Endothelial cell of umbilical vein (primary cell): ENCODE measurements at regions not wholly inside any gene's neighbourhood (a gene's known extent, or its start where the extent isn't known, plus 50 kb on each side); places are given as distances from the start of the nearest gene placed in this dataset.
"Not testable (repeated sequence)": the region's sequence is repeated elsewhere in the genome, so short reads cannot be mapped to it uniquely, and the experiment has no call there.

Experiments
- BruUV-seq: library from RNA; stranded (reverse); fragments of 400-500 nt; replicated peaks from 2 replicates; lab custom pipeline; 2021; lab: Mats Ljungman, UMichigan
- CTCF ChIA-PET: fragments of 300-600, 350-600 bp; sonication (Branson Sonifier 250); formaldehyde crosslinking; loops from one replicate; lab custom pipeline; 2021; ENCODE audit warnings: antibody characterized with exemption, inconsistent platforms; lab: Charles Lee
- POLR2A ChIA-PET: fragments of 300-600, 350-600 bp; sonication (Branson Sonifier 250); formaldehyde crosslinking; loops from one replicate; lab custom pipeline; 2021; ENCODE audit warnings: antibody characterized with exemption, inconsistent platforms; lab: Charles Lee
- DNase-seq: peaks from one replicate; pipeline ENCODE4 v3.0.0-alpha.2; 2011; ENCODE audit warnings: low read depth, low spot score
- FAIRE-seq: peaks from 2 replicates; lab custom pipeline; 2011; peaks lifted over from hg19 to GRCh38; lab: Jason Lieb, UNC
- H2AFZ ChIP-seq: 2 replicates; pipeline ENCODE4 v1.6.0; 2012; ENCODE audit warnings: low read depth, low read length, control low read depth, inconsistent platforms
- H3K27ac ChIP-seq: 2 replicates; pipeline ENCODE4 v1.5.1; 2011; ENCODE audit warnings: low read depth, mild to moderate bottlenecking, control low read depth, low read length, moderate library complexity; ENCODE audit not compliant: insufficient read depth
- H3K27me3 ChIP-seq, 2 experiments: 2 replicates each; pipeline versions ENCODE4 v1.6.0 to v1.6.1; 2011; ENCODE audit warnings: low read length in 2 of 2, mixed read lengths in 1 of 2; ENCODE audit not compliant: control insufficient read depth in 2 of 2, insufficient read depth in 2 of 2
- H3K36me3 ChIP-seq, 2 experiments: 2 replicates in 1 of 2; 3 replicates in 1 of 2; pipeline ENCODE4 v1.5.1; 2011; ENCODE audit warnings: low read length in 2 of 2, mild to moderate bottlenecking in 1 of 2, moderate library complexity in 1 of 2; ENCODE audit not compliant: control insufficient read depth in 2 of 2, insufficient read depth in 2 of 2; ENCODE audit errors: extremely low read depth in 1 of 2
- H3K4me1 ChIP-seq: 3 replicates; pipeline ENCODE4 v1.5.1; 2011; ENCODE audit warnings: mild to moderate bottlenecking, low read length; ENCODE audit not compliant: control insufficient read depth, insufficient read depth; ENCODE audit errors: extremely low read depth
- H3K4me2 ChIP-seq: 2 replicates; pipeline ENCODE4 v1.6.1; 2011; ENCODE audit warnings: low read length, control low read depth, mixed read lengths; ENCODE audit not compliant: insufficient read depth
- H3K4me3 ChIP-seq, 3 experiments: fragments of 200-600 bp in 1 of 3; sonication (generic), shearing (Covaris generic) in 1 of 3; replicated peaks in 1 of 3; 2 replicates each; pipeline ENCODE4 v1.5.1; 2011 to 2016; ENCODE audit warnings: control low read depth in 3 of 3, low read length in 3 of 3, mild to moderate bottlenecking in 2 of 3, inconsistent platforms in 1 of 3, low read depth in 1 of 3, moderate library complexity in 1 of 3; ENCODE audit not compliant: insufficient read depth in 1 of 3
- H3K79me2 ChIP-seq: 2 replicates; pipeline ENCODE4 v1.6.0; 2012; ENCODE audit warnings: low read length, inconsistent platforms; ENCODE audit not compliant: control insufficient read depth, insufficient read depth
- H3K9ac ChIP-seq: replicated peaks from 2 replicates; pipeline ENCODE3; 2011; ENCODE audit warnings: low read length, control low read depth; ENCODE audit not compliant: insufficient read depth; ENCODE audit errors: extremely low read depth
- H3K9me1 ChIP-seq: replicated peaks from 3 replicates; pipeline ENCODE4 v1.6.0; 2011; ENCODE audit warnings: mild to moderate bottlenecking, low read length; ENCODE audit not compliant: control insufficient read depth, insufficient read depth; ENCODE audit errors: extremely low read depth
- H3K9me3 ChIP-seq: replicated peaks from 2 replicates; pipeline ENCODE4 v1.5.1; 2012; ENCODE audit warnings: low read length, inconsistent platforms; ENCODE audit not compliant: control insufficient read depth, insufficient read depth
- H4K20me1 ChIP-seq: replicated peaks from 2 replicates; pipeline ENCODE3; 2011; ENCODE audit warnings: mild to moderate bottlenecking, low read length; ENCODE audit not compliant: control insufficient read depth, insufficient read depth; ENCODE audit errors: extremely low read depth
- CTCF ChIP-seq, 2 donors: IDR thresholded peaks; 1 replicate in 1 of 2; 2 replicates in 1 of 2; pipeline ENCODE4 v1.5.1; 2011; ENCODE audit warnings: low read length in 2 of 2, mild to moderate bottlenecking in 2 of 2, moderate library complexity in 2 of 2, control low read depth in 1 of 2, inconsistent platforms in 1 of 2, low read depth in 1 of 2; ENCODE audit not compliant: insufficient read depth in 1 of 2; ENCODE audit errors: extremely low read depth in 1 of 2
- EZH2 ChIP-seq: IDR thresholded peaks from 2 replicates; pipeline ENCODE4 v1.6.1; 2012; ENCODE audit warnings: borderline replicate concordance, low read depth, mild to moderate bottlenecking, moderate library complexity, low read length, inconsistent platforms; ENCODE audit not compliant: severe bottlenecking
- FOS ChIP-seq: IDR thresholded peaks from 2 replicates; pipeline ENCODE4 v1.6.1; 2011; ENCODE audit warnings: mild to moderate bottlenecking, low read length, moderate library complexity, borderline replicate concordance; ENCODE audit not compliant: insufficient read depth
- GATA2 ChIP-seq: IDR thresholded peaks from 2 replicates; pipeline ENCODE4 v1.7.0; 2011; ENCODE audit warnings: low read depth, mild to moderate bottlenecking, moderate library complexity, mixed read lengths, low read length; ENCODE audit not compliant: insufficient read length, insufficient read depth
- JUN ChIP-seq: IDR thresholded peaks from 2 replicates; pipeline ENCODE4 v1.6.1; 2011; ENCODE audit warnings: borderline replicate concordance, low read depth; ENCODE audit not compliant: insufficient read length, insufficient read depth
- MAX ChIP-seq: IDR thresholded peaks from 2 replicates; pipeline ENCODE4 v1.6.1; 2011; ENCODE audit not compliant: insufficient read depth, insufficient read length
- MYC ChIP-seq: IDR thresholded peaks from one replicate; pipeline ENCODE4 v1.6.1; 2011; ENCODE audit warnings: mild to moderate bottlenecking, low read depth, low read length
- POLR2A ChIP-seq: IDR thresholded peaks from 2 replicates; pipeline ENCODE4 v1.6.1; 2012; ENCODE audit warnings: low read depth, mild to moderate bottlenecking, control low read depth, low read length
- POLR2AphosphoS5 ChIP-seq: IDR thresholded peaks from 2 replicates; pipeline ENCODE4 v1.6.1; 2012; ENCODE audit warnings: low read depth, mild to moderate bottlenecking, control low read depth, low read length, moderate library complexity; ENCODE audit not compliant: insufficient read depth
- dilution Hi-C: fragments of 300-500 bp; cut with MboI; formaldehyde crosslinking; loops from one replicate; pipeline ENCODE4 v1.15.0; 2019; ENCODE audit warnings: low sequenced_read_pairs; ENCODE audit not compliant: extremely low pct_ligation_motif_present
- intact Hi-C: fragments of 100-400 bp; cut with micrococcal nuclease; formaldehyde crosslinking; loops from one replicate; pipeline ENCODE4 v1.10.0; 2022

- Histone ChIP-seq H2AFZ (no peak overlapping the region), H3K4me3 (no peak overlapping the region), H4K20me1 (no peaks in the 10 kb centered on the region), H3K4me1 (no peaks in the 10 kb centered on the region), H3K4me2 (no peak overlapping the region), H3K36me3 (no peaks in the 10 kb centered on the region), H3K27ac (no peak overlapping the region), H3K79me2 (no peaks in the 10 kb centered on the region), H3K9me1 (no peaks in the 10 kb centered on the region), H3K9ac (no peak overlapping the region), H3K27me3 (no peaks in the 10 kb centered on the region), H3K9me3 (no peaks in the 10 kb centered on the region)
- no TSS peak for BruUV-seq
- no peak for FAIRE-seq
- intact Hi-C loops (no loop called here), dilution Hi-C loops (no loop called here)
- POLR2A ChIA-PET = no interaction called here
- CTCF ChIA-PET = no interaction called here
- no peak for DNase-seq
- TF ChIP-seq POLR2A (no peak), FOS (no peak), POLR2AphosphoS5 (no peak), JUN (no peak), CTCF (IDR thresholded peaks at IDR 0.05; ENCODE audit: extremely low read depth in 1 of 2, insufficient read depth in 1 of 2, low read depth in 1 of 2, low read length in 2 of 2) (no peak), GATA2 (no peak), MYC (no peak), EZH2 (no peak), MAX (no peak)
These were observed 144.4 kb upstream of the MAN1A1 start for GRCh38 chr6:119493980-119494379.

- H3K4me3 ChIP-seq, H3K4me1 ChIP-seq, H3K27ac ChIP-seq, POLR2A ChIA-PET, H3K36me3 ChIP-seq, H3K9me1 ChIP-seq, H4K20me1 ChIP-seq, intact Hi-C loops, H3K79me2 ChIP-seq, H3K9ac ChIP-seq, H3K27me3 ChIP-seq, CTCF ChIA-PET, dilution Hi-C loops, H2AFZ ChIP-seq, BruUV-seq, FAIRE-seq, H3K9me3 ChIP-seq, DNase-seq, H3K4me2 ChIP-seq: not testable (repeated sequence)
These were observed 141.6 kb upstream of the MAN1A1 start for GRCh38 chr6:119491112-119491511.

GRCh38 chr6:119490050-119490449 is 140.5 kb upstream of the MAN1A1 start:
- H3K9me1 ChIP-seq, H3K4me2 ChIP-seq, CTCF ChIA-PET, H2AFZ ChIP-seq, DNase-seq, H3K79me2 ChIP-seq, H3K27ac ChIP-seq, BruUV-seq, H3K9ac ChIP-seq, H3K4me3 ChIP-seq, intact Hi-C loops, H4K20me1 ChIP-seq, POLR2A ChIA-PET, dilution Hi-C loops, H3K4me1 ChIP-seq, H3K36me3 ChIP-seq, H3K27me3 ChIP-seq, H3K9me3 ChIP-seq, FAIRE-seq: not testable (repeated sequence)
